Aorta (tissue), 5 donors: ENCODE measurements at regions not wholly inside any gene's neighbourhood (a gene's known extent, or its start where the extent isn't known, plus 50 kb on each side); places are given as distances from the start of the nearest gene placed in this dataset.

Source experiments
- ATAC-seq: fragments of 200-7000 bp; cut with Tn5 transposase; one replicate; pipeline ENCODE4 v1.9.1; 2022; ENCODE audit warnings: moderate library complexity; ENCODE audit not compliant: low FRiP score
- DNase-seq, 2 donors: peaks; one replicate each; pipeline ENCODE4 v3.0.0-alpha.2; 2020
- H3K27ac ChIP-seq, 2 donors: one replicate each; pipeline ENCODE4 v1.5.1; 2013; ENCODE audit warnings: low read length in 2 of 2, mild to moderate bottlenecking in 2 of 2, moderate library complexity in 2 of 2, control low read depth in 1 of 2, inconsistent platforms in 1 of 2, low read depth in 1 of 2
- H3K27me3 ChIP-seq, 2 donors: one replicate each; pipeline ENCODE4 v1.6.1; 2013; ENCODE audit warnings: control low read depth in 1 of 2, low read length in 1 of 2, mild to moderate bottlenecking in 1 of 2, moderate library complexity in 1 of 2; ENCODE audit not compliant: insufficient read depth in 2 of 2, control insufficient read depth in 1 of 2
- H3K36me3 ChIP-seq, 2 donors: one replicate each; pipeline ENCODE4 v1.6.1; 2013; ENCODE audit warnings: control low read depth in 1 of 2, low read length in 1 of 2, mild to moderate bottlenecking in 1 of 2; ENCODE audit not compliant: insufficient read depth in 2 of 2, control insufficient read depth in 1 of 2
- H3K4me1 ChIP-seq, 2 donors: one replicate each; pipeline ENCODE4 v1.6.1; 2013; ENCODE audit warnings: low read length in 2 of 2, control low read depth in 1 of 2, mild to moderate bottlenecking in 1 of 2, moderate library complexity in 1 of 2; ENCODE audit not compliant: insufficient read depth in 2 of 2, control insufficient read depth in 1 of 2
- H3K4me3 ChIP-seq, 2 donors: one replicate each; pipeline ENCODE4 v1.5.1; 2013; ENCODE audit warnings: low read length in 2 of 2, control low read depth in 1 of 2, mild to moderate bottlenecking in 1 of 2
- H3K9me3 ChIP-seq: one replicate; pipeline ENCODE4 v1.6.1; 2013; ENCODE audit warnings: mild to moderate bottlenecking, low read length; ENCODE audit not compliant: control insufficient read depth
- WGBS, 2 donors: extraction: QIAGEN DNeasy Blood & Tissue Kit; methylation state at CpG; one replicate each; pipeline ENCODE4 v1.1.7; 2013; 5-methylcytosine and 5-hydroxymethylcytosine counted together
- intact Hi-C, 2 donors: fragments of 100-400 bp; cut with DNase I; formaldehyde crosslinking; loops; one replicate each; pipeline versions ENCODE4 v1.14.2 to v1.15.0; 2022
- donor health status: healthy with polysubstance abuse.
- donor health status: Bipolar disorder and iron deficiency.
- donor health status: DM: no; HTN: no; CAD: no.
- donor health status: DM: no; HTN: no; CAD: no.
- donor health status: DM: yes; HTN: yes; CAD: no.

DNA sequence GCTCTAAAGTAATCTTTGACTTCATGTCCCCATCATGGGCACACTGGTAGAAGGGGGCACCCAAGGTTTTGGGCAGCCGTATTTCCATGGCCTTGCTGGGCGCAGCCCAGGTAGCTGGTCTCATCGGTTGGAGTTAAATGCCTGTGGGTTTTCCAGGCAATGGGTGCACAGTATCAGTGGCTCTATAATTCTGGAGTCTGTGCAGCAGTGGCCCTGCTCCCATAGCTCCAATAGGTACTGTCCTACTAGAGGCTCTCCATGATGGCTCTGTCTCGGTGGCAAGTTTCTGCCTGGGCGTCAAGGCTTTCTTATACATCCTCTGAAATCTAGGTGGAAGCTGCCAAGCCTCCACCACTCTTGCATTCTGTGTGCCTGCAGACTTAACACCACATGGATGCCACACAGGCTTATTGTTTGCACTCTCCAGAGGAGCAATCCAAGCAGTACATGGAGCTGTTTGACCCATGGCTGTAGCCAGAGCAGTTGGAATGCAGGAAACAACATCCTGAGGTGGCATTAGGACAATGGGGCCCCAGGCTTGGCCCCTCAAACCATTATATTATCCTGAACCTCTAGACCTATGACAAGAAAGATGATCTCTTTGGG is 60.5 kb upstream of the UGT8 start:
- intact Hi-C loops, result no loop called here
- WGBS, 2 donors, result 75% methylated on average over 5 of the region's 5 CpGs
- no peaks in the 10 kb centered on the region for H3K27me3 ChIP-seq
- no peak overlapping the region for H3K4me3 ChIP-seq
- H3K27ac ChIP-seq, result no peak overlapping the region
- DNase-seq (no peak), ATAC-seq (no peak)
- no peaks in the 10 kb centered on the region for H3K9me3 ChIP-seq
- no peaks in the 10 kb centered on the region for H3K36me3 ChIP-seq
- no peaks in the 10 kb centered on the region for H3K4me1 ChIP-seq

DNA sequence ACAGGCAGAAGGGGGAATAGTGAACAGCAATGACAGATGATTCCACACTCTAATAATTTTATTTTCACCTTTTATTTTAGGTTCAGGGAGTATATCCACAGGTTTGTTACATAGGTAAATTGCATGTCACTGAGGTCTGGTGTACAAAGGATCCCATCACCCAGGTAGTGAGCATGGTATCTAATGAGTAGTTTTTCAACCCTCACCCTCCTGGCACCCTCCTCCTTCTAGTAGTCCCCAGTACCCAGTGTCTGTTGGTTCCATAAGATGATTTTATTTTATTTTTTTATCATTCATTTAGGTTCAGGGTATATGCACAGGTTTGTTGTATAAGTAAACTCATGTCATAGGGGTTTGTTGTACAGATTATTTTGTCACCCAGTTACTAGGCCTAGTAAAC is 58.6 kb upstream of the UGT8 start:
- no peak for ATAC-seq
- H3K36me3 ChIP-seq, result no peaks in the 10 kb centered on the region
- no peaks in the 10 kb centered on the region for H3K4me1 ChIP-seq
- intact Hi-C loops, result no loop called here
- DNase-seq, result no peak
- H3K9me3 ChIP-seq, result no peaks in the 10 kb centered on the region
- no peaks in the 10 kb centered on the region for H3K27me3 ChIP-seq
- H3K4me3 ChIP-seq, result no peak overlapping the region
- no peak overlapping the region for H3K27ac ChIP-seq

DNA sequence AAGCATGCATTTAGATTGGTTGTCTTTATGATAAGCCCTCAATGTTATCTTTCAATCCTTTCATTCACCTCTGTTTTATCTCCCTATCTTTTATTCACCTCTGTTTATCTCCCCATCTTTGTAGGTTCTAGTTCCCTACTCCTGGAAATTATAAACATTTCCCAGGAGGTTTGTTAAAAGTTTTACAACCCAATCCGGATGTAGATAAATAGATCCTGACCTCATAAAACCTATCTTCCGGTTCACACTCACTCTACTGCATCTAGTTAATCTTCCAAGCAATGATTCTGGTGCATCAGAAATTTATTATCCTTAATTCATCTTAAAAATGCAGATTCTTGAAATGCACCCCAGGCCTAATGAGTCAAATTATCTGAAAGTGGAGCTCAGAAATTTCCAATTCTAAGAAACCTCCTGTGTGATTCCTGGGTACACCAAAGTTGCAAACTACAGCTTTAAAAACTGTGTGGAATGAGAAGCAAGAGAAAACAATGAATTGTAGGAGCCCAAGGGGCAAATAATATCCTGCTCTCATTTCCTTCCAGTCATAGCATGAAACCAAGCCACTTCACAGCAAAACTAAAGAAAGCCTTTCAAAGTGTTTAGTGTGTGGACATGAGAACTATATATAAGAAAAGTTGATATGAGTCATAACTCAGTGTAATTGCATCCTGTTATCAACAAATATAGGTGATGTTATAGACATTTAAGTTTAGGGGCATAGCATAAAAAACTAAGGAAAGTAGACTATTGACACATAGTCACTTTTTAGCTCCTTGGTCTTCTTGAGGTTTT is 51.1 kb upstream of the UGT8 start:
- no peaks in the 10 kb centered on the region for H3K4me1 ChIP-seq
- WGBS, 2 donors, result 73 to 81% methylated on average over 2 of the region's 2 CpGs
- no peaks in the 10 kb centered on the region for H3K27me3 ChIP-seq
- ATAC-seq (no peak), DNase-seq (no peak)
- no peak overlapping the region for H3K27ac ChIP-seq
- no peak overlapping the region for H3K4me3 ChIP-seq
- no peaks in the 10 kb centered on the region for H3K9me3 ChIP-seq
- H3K36me3 ChIP-seq, result no peaks in the 10 kb centered on the region
- intact Hi-C loops, result no loop called here
